GM12878 (cell line): ENCODE measurements at regions not wholly inside any gene's neighbourhood (a gene's known extent, or its start where the extent isn't known, plus 50 kb on each side); places are given as distances from the start of the nearest gene placed in this dataset.

ENCODE experiments used
- ATAC-seq: fragments of 200-7000 bp; cut with Tn5 transposase; 3 replicates; pipeline ENCODE4 v1.9.1; 2020; ENCODE audit warnings: mild to moderate bottlenecking, moderate library complexity
- BruUV-seq: library from RNA; stranded (reverse); fragments of 400-500 nt; replicated peaks from 2 replicates; lab custom pipeline; 2021; lab: Mats Ljungman, UMichigan
- CTCF ChIA-PET: fragments of 300-600 bp; sonication (Branson Sonifier 250); formaldehyde crosslinking; extraction: SDS; loops from one replicate; lab custom pipeline; 2021; ENCODE audit warnings: inconsistent platforms; lab: Yijun Ruan, JAX
- POLR2A ChIA-PET: fragments of 350-600 bp; formaldehyde crosslinking; extraction: SDS; loops from one replicate; lab custom pipeline; 2021; ENCODE audit warnings: inconsistent platforms; lab: Charles Lee
- RAD21 ChIA-PET: fragments of 300-600 bp; sonication (Branson Sonifier 250); formaldehyde crosslinking; loops from one replicate; lab custom pipeline; 2023; ENCODE audit warnings: antibody characterized with exemption; ENCODE audit not compliant: unreplicated experiment; lab: Charles Lee
- SMC1A ChIA-PET: fragments of 300-600 bp; sonication (Branson Sonifier 250); formaldehyde crosslinking; loops from one replicate; lab custom pipeline; 2023; ENCODE audit not compliant: unreplicated experiment, uncharacterized antibody; lab: Charles Lee
- DNase-seq: peaks from one replicate; pipeline ENCODE4 v3.0.0-alpha.2; 2011; ENCODE audit warnings: low read depth, low spot score
- FAIRE-seq: peaks from 3 replicates; lab custom pipeline; 2011; peaks lifted over from hg19 to GRCh38; lab: Jason Lieb, UNC
- H2AFZ ChIP-seq: 2 replicates; pipeline ENCODE4 v1.6.0; 2011; ENCODE audit warnings: low read depth, low read length, control low read depth; ENCODE audit not compliant: control insufficient read depth
- H3K27ac ChIP-seq: 2 replicates; pipeline ENCODE4 v1.5.1; 2011; ENCODE audit warnings: control low read depth; ENCODE audit not compliant: control insufficient read depth, insufficient read depth
- H3K27me3 ChIP-seq, 2 experiments: replicated peaks in 1 of 2; 2 replicates each; pipeline versions ENCODE4 v1.6.0 to v1.6.1; 2011; ENCODE audit warnings: low read length in 1 of 2; ENCODE audit not compliant: control insufficient read depth in 2 of 2, insufficient read depth in 2 of 2
- H3K36me3 ChIP-seq, 2 experiments: 2 replicates each; pipeline ENCODE4 v1.5.1; 2011; ENCODE audit warnings: low read length in 1 of 2; ENCODE audit not compliant: control insufficient read depth in 2 of 2, insufficient read depth in 2 of 2
- H3K4me1 ChIP-seq: 2 replicates; pipeline ENCODE4 v1.6.1; 2011; ENCODE audit warnings: mild to moderate bottlenecking, low read length, moderate library complexity, mixed read lengths; ENCODE audit not compliant: control insufficient read depth, insufficient read depth
- H3K4me2 ChIP-seq: 2 replicates; pipeline ENCODE4 v1.6.0; 2011; ENCODE audit warnings: control low read depth; ENCODE audit not compliant: control insufficient read depth, insufficient read depth
- H3K4me3 ChIP-seq: fragments of 200-600 bp; sonication (generic); 2 replicates; pipeline ENCODE4 v1.5.1; 2016
- H3K79me2 ChIP-seq: 2 replicates; pipeline ENCODE4 v1.6.0; 2011; ENCODE audit warnings: low read length; ENCODE audit not compliant: control insufficient read depth, insufficient read depth
- H3K9ac ChIP-seq: 2 replicates; pipeline ENCODE4 v1.8.0; 2011; ENCODE audit warnings: low read length, control low read depth, mixed read lengths; ENCODE audit not compliant: control insufficient read depth, insufficient read depth
- H3K9me3 ChIP-seq: replicated peaks from 3 replicates; pipeline ENCODE4 v1.5.1; 2011; ENCODE audit warnings: mild to moderate bottlenecking, low read length; ENCODE audit not compliant: control insufficient read depth, insufficient read depth
- H4K20me1 ChIP-seq: 2 replicates; pipeline ENCODE4 v1.6.0; 2011; ENCODE audit not compliant: control insufficient read depth, insufficient read depth
- GABPA ChIP-seq: IDR thresholded peaks from 2 replicates; pipeline ENCODE4 v1.6.1; 2014; ENCODE audit warnings: antibody characterized with exemption, low read depth, mild to moderate bottlenecking, inconsistent platforms
- WGBS: methylation state at CpG from one replicate; pipeline ENCODE4 v1.1.6; 2016; ENCODE audit warnings: low lambda C conversion rate; ENCODE audit not compliant: insufficient replicate concordance, insufficient coverage; ENCODE audit errors: missing lambda C conversion rate; 5-methylcytosine and 5-hydroxymethylcytosine counted together
- in situ Hi-C: fragments of 300-500 bp; cut with MboI; formaldehyde crosslinking; loops from 9 replicates; pipeline ENCODE4 v1.14.3; 2018; ENCODE audit warnings: mixed read lengths
- intact Hi-C: fragments of 100-400 bp; cut with micrococcal nuclease; formaldehyde crosslinking; loops from one replicate; pipeline ENCODE4 v1.14.2; 2022; ENCODE audit not compliant: unreplicated experiment
- TF ChIP-seq, protein P1 (sequence below): fragments of 150-350 bp; IDR thresholded peaks from 2 replicates; pipeline ENCODE4 v1.6.1; 2016; ENCODE audit warnings: low read depth, low read length

DNA sequence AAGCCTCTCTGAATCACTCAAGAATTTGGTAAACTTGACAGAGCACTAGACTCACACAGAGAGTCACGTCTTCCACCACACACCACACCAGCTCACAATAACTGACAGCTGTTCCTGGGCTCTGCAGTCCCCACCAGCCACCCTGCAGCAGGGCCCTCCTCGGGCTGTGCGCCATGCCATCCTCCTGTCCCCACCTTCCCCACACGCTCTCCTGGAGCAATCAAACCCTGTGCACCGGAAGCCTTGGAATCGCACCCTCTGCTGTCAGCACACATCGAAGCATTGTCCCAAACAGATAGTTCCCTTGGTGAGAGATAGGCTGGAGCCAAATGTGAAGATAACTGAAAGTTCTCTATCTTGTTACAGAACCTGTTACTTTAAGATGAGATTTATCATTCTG is 191.0 kb downstream of the TBXT start:
- SMC1A ChIA-PET: no interaction called here
- TF ChIP-seq, protein P1, sequence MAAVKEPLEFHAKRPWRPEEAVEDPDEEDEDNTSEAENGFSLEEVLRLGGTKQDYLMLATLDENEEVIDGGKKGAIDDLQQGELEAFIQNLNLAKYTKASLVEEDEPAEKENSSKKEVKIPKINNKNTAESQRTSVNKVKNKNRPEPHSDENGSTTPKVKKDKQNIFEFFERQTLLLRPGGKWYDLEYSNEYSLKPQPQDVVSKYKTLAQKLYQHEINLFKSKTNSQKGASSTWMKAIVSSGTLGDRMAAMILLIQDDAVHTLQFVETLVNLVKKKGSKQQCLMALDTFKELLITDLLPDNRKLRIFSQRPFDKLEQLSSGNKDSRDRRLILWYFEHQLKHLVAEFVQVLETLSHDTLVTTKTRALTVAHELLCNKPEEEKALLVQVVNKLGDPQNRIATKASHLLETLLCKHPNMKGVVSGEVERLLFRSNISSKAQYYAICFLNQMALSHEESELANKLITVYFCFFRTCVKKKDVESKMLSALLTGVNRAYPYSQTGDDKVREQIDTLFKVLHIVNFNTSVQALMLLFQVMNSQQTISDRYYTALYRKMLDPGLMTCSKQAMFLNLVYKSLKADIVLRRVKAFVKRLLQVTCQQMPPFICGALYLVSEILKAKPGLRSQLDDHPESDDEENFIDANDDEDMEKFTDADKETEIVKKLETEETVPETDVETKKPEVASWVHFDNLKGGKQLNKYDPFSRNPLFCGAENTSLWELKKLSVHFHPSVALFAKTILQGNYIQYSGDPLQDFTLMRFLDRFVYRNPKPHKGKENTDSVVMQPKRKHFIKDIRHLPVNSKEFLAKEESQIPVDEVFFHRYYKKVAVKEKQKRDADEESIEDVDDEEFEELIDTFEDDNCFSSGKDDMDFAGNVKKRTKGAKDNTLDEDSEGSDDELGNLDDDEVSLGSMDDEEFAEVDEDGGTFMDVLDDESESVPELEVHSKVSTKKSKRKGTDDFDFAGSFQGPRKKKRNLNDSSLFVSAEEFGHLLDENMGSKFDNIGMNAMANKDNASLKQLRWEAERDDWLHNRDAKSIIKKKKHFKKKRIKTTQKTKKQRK: no peak
- Histone ChIP-seq H4K20me1 (no peaks in the 10 kb centered on the region), H3K4me3 (no peak overlapping the region), H3K36me3 (no peaks in the 10 kb centered on the region), H2AFZ (no peak overlapping the region), H3K27me3 (no peaks in the 10 kb centered on the region; a peak in 1 of 4 replicates), H3K4me2 (no peak overlapping the region), H3K9me3 (no peaks in the 10 kb centered on the region), H3K79me2 (no peaks in the 10 kb centered on the region), H3K27ac (no peak overlapping the region), H3K4me1 (no peaks in the 10 kb centered on the region), H3K9ac (no peak overlapping the region)
- no TSS peak for BruUV-seq
- DNase-seq (no peak), ATAC-seq (no peak), FAIRE-seq (no peak)
- CTCF ChIA-PET: no interaction called here
- WGBS: 45% methylated on average over 7 of the region's 7 CpGs
- RAD21 ChIA-PET: no interaction called here
- in situ Hi-C loops: no loop called here
- intact Hi-C loops: no loop called here
- POLR2A ChIA-PET: no interaction called here

DNA sequence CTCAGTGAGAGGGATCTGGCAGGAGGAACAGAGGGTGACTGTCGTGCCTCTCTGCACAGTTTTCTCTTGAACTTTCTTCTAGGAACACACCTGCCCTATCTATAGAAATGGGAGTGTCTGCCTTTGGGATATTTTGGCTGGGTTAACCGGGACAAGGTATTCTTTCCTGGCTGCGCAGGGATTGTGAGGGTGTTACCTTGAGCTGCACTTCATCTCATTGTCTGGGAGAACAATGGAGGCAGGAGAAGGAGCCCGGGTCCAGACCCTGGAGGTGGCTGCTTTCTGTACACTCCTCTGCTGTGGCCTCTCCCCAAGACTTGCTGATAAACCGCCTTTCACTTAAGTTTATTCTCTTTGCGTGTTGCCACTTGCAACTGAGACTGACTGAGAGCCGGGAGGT is 192.8 kb downstream of the TBXT start:
- Histone ChIP-seq H4K20me1 (no peaks in the 10 kb centered on the region), H3K4me2 (no peak overlapping the region), H3K27ac (no peak overlapping the region), H3K9me3 (no peaks in the 10 kb centered on the region), H3K4me1 (no peaks in the 10 kb centered on the region), H3K27me3 (no peaks in the 10 kb centered on the region; a peak in 1 of 4 replicates), H2AFZ (no peak overlapping the region), H3K36me3 (no peaks in the 10 kb centered on the region), H3K4me3 (no peak overlapping the region), H3K79me2 (no peaks in the 10 kb centered on the region), H3K9ac (no peak overlapping the region)
- ChIA-PET CTCF (no interaction called here), SMC1A (no interaction called here), RAD21 (no interaction called here), POLR2A (no interaction called here)
- no TSS peak for BruUV-seq
- no peak for ATAC-seq
- no peak for DNase-seq
- in situ Hi-C loops (no loop called here), intact Hi-C loops (no loop called here)
- no peak for FAIRE-seq
- no peak for TF ChIP-seq GABPA
- 27% methylated on average over 7 of the region's 7 CpGs for WGBS
